Transverse colon (tissue), 3 donors: ENCODE measurements at regions not wholly inside any gene's neighbourhood (a gene's known extent, or its start where the extent isn't known, plus 50 kb on each side); places are given as distances from the start of the nearest gene placed in this dataset.
"Not testable (repeated sequence)": the region's sequence is repeated elsewhere in the genome, so short reads cannot be mapped to it uniquely, and the experiment has no call there.

Experiments
- POLR2A ChIP-seq: fragments of 450-650 bp; IDR thresholded peaks from one replicate; pipeline ENCODE4 v1.6.1; 2016; ENCODE audit warnings: antibody characterized with exemption, mild to moderate bottlenecking, moderate library complexity
- TF ChIP-seq, protein P1 (sequence below), 5 experiments: fragments of 200-600 bp in 3 of 5; fragments of 450-650 bp in 2 of 5; sonication (generic) in 3 of 5; IDR thresholded peaks; 1 replicate in 2 of 5; 2 replicates in 3 of 5; pipeline ENCODE4 v1.5.1; 2016 to 2017; ENCODE audit warnings: antibody characterized with exemption in 5 of 5, inconsistent platforms in 3 of 5, mild to moderate bottlenecking in 2 of 5, moderate library complexity in 1 of 5

DNA sequence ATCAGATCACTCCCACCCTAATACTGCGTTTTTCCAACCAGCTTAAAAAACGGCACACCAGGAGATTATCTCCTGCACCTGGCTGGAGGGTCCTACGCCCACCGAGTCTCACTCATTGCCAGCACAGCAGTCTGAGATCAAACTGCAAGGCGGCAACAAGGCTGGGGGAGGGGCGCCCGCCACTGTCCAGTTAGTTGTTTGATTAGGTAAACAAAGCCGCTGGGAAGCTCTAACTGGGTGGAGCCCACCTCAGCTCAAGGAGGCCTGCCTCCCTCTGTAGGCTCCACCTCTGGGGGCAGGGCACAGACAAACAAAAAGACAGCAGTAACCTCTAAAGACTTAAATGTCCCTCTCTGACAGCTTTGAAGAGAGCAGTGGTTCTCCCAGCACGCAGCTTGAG is 463.0 kb upstream of the CADM1 start:
- TF ChIP-seq, protein P1, sequence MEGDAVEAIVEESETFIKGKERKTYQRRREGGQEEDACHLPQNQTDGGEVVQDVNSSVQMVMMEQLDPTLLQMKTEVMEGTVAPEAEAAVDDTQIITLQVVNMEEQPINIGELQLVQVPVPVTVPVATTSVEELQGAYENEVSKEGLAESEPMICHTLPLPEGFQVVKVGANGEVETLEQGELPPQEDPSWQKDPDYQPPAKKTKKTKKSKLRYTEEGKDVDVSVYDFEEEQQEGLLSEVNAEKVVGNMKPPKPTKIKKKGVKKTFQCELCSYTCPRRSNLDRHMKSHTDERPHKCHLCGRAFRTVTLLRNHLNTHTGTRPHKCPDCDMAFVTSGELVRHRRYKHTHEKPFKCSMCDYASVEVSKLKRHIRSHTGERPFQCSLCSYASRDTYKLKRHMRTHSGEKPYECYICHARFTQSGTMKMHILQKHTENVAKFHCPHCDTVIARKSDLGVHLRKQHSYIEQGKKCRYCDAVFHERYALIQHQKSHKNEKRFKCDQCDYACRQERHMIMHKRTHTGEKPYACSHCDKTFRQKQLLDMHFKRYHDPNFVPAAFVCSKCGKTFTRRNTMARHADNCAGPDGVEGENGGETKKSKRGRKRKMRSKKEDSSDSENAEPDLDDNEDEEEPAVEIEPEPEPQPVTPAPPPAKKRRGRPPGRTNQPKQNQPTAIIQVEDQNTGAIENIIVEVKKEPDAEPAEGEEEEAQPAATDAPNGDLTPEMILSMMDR (IDR thresholded peaks at IDR 0.05) = not testable (repeated sequence)
- TF ChIP-seq POLR2A = not testable (repeated sequence)
